K562 (cell line): ENCODE measurements at regions not wholly inside any gene's neighbourhood (a gene's known extent, or its start where the extent isn't known, plus 50 kb on each side); places are given as distances from the start of the nearest gene placed in this dataset.

Source experiments
- TF ChIP-seq, protein P1 (sequence below), 2 experiments: fragments of 450-650 bp; formaldehyde crosslinking in 1 of 2; IDR thresholded peaks; 2 replicates each; pipeline versions ENCODE4 v1.4.0 to v1.6.1; 2014 to 2020; ENCODE audit warnings: mild to moderate bottlenecking in 2 of 2, borderline replicate concordance in 1 of 2, low read depth in 1 of 2
- TF ChIP-seq, protein P2 (sequence below): fragments of 250-450 bp; sonication (Bioruptor Pico); IDR thresholded peaks from 2 replicates; pipeline ENCODE4 v1.5.0; 2020; ENCODE audit warnings: mild to moderate bottlenecking

- TF ChIP-seq, protein P1, sequence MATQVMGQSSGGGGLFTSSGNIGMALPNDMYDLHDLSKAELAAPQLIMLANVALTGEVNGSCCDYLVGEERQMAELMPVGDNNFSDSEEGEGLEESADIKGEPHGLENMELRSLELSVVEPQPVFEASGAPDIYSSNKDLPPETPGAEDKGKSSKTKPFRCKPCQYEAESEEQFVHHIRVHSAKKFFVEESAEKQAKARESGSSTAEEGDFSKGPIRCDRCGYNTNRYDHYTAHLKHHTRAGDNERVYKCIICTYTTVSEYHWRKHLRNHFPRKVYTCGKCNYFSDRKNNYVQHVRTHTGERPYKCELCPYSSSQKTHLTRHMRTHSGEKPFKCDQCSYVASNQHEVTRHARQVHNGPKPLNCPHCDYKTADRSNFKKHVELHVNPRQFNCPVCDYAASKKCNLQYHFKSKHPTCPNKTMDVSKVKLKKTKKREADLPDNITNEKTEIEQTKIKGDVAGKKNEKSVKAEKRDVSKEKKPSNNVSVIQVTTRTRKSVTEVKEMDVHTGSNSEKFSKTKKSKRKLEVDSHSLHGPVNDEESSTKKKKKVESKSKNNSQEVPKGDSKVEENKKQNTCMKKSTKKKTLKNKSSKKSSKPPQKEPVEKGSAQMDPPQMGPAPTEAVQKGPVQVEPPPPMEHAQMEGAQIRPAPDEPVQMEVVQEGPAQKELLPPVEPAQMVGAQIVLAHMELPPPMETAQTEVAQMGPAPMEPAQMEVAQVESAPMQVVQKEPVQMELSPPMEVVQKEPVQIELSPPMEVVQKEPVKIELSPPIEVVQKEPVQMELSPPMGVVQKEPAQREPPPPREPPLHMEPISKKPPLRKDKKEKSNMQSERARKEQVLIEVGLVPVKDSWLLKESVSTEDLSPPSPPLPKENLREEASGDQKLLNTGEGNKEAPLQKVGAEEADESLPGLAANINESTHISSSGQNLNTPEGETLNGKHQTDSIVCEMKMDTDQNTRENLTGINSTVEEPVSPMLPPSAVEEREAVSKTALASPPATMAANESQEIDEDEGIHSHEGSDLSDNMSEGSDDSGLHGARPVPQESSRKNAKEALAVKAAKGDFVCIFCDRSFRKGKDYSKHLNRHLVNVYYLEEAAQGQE (IDR thresholded peaks at IDR 0.05; ENCODE audit: borderline replicate concordance), result 0 out of 2 replicates have a peak, but pooled peaks have one; percentile 10
- TF ChIP-seq, protein P1 (CRISPR knock-in tag; IDR thresholded peaks at IDR 0.05; ENCODE audit: low read depth), result no peak
- TF ChIP-seq, protein P2, sequence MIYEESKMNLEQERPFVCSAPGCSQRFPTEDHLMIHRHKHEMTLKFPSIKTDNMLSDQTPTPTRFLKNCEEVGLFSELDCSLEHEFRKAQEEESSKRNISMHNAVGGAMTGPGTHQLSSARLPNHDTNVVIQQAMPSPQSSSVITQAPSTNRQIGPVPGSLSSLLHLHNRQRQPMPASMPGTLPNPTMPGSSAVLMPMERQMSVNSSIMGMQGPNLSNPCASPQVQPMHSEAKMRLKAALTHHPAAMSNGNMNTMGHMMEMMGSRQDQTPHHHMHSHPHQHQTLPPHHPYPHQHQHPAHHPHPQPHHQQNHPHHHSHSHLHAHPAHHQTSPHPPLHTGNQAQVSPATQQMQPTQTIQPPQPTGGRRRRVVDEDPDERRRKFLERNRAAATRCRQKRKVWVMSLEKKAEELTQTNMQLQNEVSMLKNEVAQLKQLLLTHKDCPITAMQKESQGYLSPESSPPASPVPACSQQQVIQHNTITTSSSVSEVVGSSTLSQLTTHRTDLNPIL, result no peak
These were observed 58.9 kb downstream of the DHRS2 start (continued) for GRCh38 chr14:23694949-23695663.
